ENCODE measurements at regions not wholly inside any gene's neighbourhood (a gene's known extent, or its start where the extent isn't known, plus 50 kb on each side); places are given as distances from the start of the nearest gene placed in this dataset.

DNA sequence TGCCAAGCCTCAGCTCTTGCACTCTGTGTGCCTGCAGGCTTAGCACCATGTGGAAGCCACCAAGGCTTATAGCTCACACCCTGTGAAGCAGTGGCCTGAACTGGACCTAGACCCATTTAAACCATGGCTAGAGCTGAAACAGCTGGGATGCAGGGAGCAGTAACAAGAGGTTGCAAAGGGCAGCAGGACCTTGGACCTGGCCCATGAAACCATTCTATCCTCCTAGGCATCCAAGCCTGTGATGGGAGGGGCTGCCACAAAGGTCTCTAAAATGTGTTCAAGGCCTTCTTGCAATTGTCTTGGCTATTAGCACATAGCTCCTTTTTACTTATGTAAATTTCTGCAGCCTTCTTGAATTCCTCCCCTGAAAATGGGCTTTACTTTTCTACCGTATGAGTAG is 57.9 kb upstream of the NPAP1 start (continued):
- TF ChIP-seq, protein P1, sequence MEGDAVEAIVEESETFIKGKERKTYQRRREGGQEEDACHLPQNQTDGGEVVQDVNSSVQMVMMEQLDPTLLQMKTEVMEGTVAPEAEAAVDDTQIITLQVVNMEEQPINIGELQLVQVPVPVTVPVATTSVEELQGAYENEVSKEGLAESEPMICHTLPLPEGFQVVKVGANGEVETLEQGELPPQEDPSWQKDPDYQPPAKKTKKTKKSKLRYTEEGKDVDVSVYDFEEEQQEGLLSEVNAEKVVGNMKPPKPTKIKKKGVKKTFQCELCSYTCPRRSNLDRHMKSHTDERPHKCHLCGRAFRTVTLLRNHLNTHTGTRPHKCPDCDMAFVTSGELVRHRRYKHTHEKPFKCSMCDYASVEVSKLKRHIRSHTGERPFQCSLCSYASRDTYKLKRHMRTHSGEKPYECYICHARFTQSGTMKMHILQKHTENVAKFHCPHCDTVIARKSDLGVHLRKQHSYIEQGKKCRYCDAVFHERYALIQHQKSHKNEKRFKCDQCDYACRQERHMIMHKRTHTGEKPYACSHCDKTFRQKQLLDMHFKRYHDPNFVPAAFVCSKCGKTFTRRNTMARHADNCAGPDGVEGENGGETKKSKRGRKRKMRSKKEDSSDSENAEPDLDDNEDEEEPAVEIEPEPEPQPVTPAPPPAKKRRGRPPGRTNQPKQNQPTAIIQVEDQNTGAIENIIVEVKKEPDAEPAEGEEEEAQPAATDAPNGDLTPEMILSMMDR (IDR thresholded peaks at IDR 0.05 in 2 of 3, conservative IDR thresholded peaks at IDR 0.05 in 1 of 3; ENCODE audit: borderline replicate concordance in 1 of 3, insufficient read depth in 1 of 3, low read depth in 2 of 3, low read length in 2 of 3), result no peak

DNA sequence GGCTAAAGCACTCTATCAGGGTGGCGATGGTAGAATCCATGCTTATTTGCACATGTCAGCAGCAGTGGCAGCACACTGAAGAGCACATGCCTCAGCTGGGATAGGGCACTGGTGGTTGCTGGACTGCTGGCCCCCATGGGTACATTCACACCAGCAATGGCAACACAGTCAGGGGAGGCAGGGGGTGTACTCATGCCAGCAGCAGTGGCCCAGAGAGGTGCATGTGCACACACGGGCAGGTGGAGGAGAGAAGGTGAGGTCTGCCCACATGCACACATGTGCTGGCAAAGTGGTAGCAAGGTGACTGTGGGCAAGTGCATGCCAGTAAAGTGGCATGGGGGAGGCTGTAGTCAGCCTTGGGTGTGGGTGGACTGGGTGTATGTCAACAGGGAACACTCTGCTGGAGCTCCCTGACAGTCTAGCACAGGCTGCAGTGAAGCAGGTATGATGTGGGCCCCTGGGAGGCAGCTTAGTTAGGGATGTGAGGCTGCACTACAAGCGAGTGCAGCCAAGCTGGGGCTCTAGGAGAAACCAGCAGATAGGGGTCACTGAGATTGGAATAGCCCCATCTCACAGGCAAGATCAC is 53.9 kb upstream of the NPAP1 start:
- RAD21 ChIA-PET (ENCODE audit: low non-redundant PET in 1 of 2, low total read pairs in 2 of 2, uncharacterized antibody in 2 of 2, unreplicated experiment in 2 of 2), result no interaction called here
- Histone ChIP-seq H3K9ac (ENCODE audit: low read length) (no peak overlapping the region), H3K79me2 (ENCODE audit: insufficient read depth, low read length) (no peaks in the 10 kb centered on the region), H3K4me2 (ENCODE audit: low read length) (no peak overlapping the region), H3K4me3 (replicated peaks in 1 of 2; ENCODE audit: low read depth in 1 of 2, low read length in 2 of 2) (no peak overlapping the region), H3K9me2 (ENCODE audit: insufficient read depth) (no peaks in the 10 kb centered on the region), H2AFZ (ENCODE audit: low read depth, low read length, poor library complexity, severe bottlenecking) (no peak overlapping the region), H3K27ac (ENCODE audit: low read depth, low read length) (no peak overlapping the region), H3K27me3 (ENCODE audit: insufficient read depth, low read length) (no peaks in the 10 kb centered on the region), H3K36me3 (ENCODE audit: control insufficient read depth in 1 of 2, insufficient read depth in 2 of 2, low read length in 2 of 2) (no peaks in the 10 kb centered on the region), H4K20me1 (ENCODE audit: insufficient read depth) (no peaks in the 10 kb centered on the region), H3K9me3 (ENCODE audit: control insufficient read depth in 1 of 2, insufficient read depth in 1 of 2, low read depth in 1 of 2, low read length in 2 of 2) (peaks cover 14 to 41% of the 10 kb centered on the region in 2 experiments; a peak in 2 of 4 replicates), H3K4me1 (ENCODE audit: control insufficient read depth in 1 of 2, insufficient read depth in 2 of 2, low read length in 2 of 2) (no peaks in the 10 kb centered on the region)
- BruUV-seq (replicated peaks), result no TSS peak
- CTCF ChIA-PET, result no interaction called here
- TF ChIP-seq RAD21 (IDR thresholded peaks at IDR 0.05; ENCODE audit: low read depth), result no peak
- TF ChIP-seq, protein P2, sequence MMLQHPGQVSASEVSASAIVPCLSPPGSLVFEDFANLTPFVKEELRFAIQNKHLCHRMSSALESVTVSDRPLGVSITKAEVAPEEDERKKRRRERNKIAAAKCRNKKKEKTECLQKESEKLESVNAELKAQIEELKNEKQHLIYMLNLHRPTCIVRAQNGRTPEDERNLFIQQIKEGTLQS (IDR thresholded peaks at IDR 0.05), result no peak
- DNase-seq (ENCODE audit: low read depth, low spot score) (no peak), ATAC-seq (no peak)
- POLR2A ChIA-PET, result no interaction called here
- intact Hi-C loops (cut with micrococcal nuclease), result no loop called here

Data from HCT116 (cell line).